CD4-positive, alpha-beta T cell (primary cell): ENCODE measurements at regions not wholly inside any gene's neighbourhood (a gene's known extent, or its start where the extent isn't known, plus 50 kb on each side); places are given as distances from the start of the nearest gene placed in this dataset.

ENCODE experiments used
- ATAC-seq: fragments of 200-7000 bp; cut with Tn5 transposase; one replicate; pipeline ENCODE4 v1.10.0; 2022; ENCODE audit warnings: mild to moderate bottlenecking; ENCODE audit not compliant: poor library complexity
- CTCF ChIA-PET: fragments of 350-600 bp; sonication (Branson Sonifier 250); formaldehyde crosslinking; loops from one replicate; lab custom pipeline; 2021; ENCODE audit warnings: antibody characterized with exemption, inconsistent platforms; lab: Charles Lee
- POLR2A ChIA-PET: fragments of 350-600 bp; sonication (Branson Sonifier 250); formaldehyde crosslinking; loops from one replicate; lab custom pipeline; 2021; ENCODE audit warnings: antibody characterized with exemption, inconsistent platforms; lab: Charles Lee
- DNase-seq, 14 experiments: peaks; one replicate each; pipeline ENCODE4 v3.0.0-alpha.2; 2013 to 2020; ENCODE audit warnings: mixed read lengths in 2 of 14
- H3K27ac ChIP-seq, 2 donors: one replicate each; pipeline versions ENCODE4 v1.5.1 to v1.7.0; 2013; ENCODE audit warnings: low read length in 2 of 2, low read depth in 1 of 2, mild to moderate bottlenecking in 1 of 2
- H3K27me3 ChIP-seq, 2 experiments: 1 replicate in 1 of 2; 2 replicates in 1 of 2; pipeline versions ENCODE4 v1.6.1 to v1.7.0; 2013; ENCODE audit warnings: low read length in 2 of 2, control low read depth in 1 of 2, mild to moderate bottlenecking in 1 of 2, moderate library complexity in 1 of 2; ENCODE audit not compliant: insufficient read depth in 2 of 2, control insufficient read depth in 1 of 2
- H3K36me3 ChIP-seq: one replicate; pipeline ENCODE4 v1.6.1; 2013; ENCODE audit warnings: low read length, control low read depth; ENCODE audit not compliant: insufficient read depth
- H3K4me1 ChIP-seq: one replicate; pipeline ENCODE4 v1.6.1; 2013; ENCODE audit warnings: low read length, control low read depth; ENCODE audit not compliant: insufficient read depth
- H3K4me3 ChIP-seq: one replicate; pipeline ENCODE4 v1.5.1; 2013; ENCODE audit warnings: mild to moderate bottlenecking, low read length, moderate library complexity
- H3K9me3 ChIP-seq, 2 experiments: 1 replicate in 1 of 2; 2 replicates in 1 of 2; pipeline versions ENCODE4 v1.6.1 to v1.7.0; 2013; ENCODE audit warnings: low read length in 2 of 2, mild to moderate bottlenecking in 2 of 2, control low read depth in 1 of 2, moderate library complexity in 1 of 2; ENCODE audit not compliant: control insufficient read depth in 1 of 2, insufficient read depth in 1 of 2
- H3K27ac Mint-ChIP-seq: one replicate; pipeline ENCODE4 v1.8.0; 2020; ENCODE audit warnings: mixed read lengths
- H3K27me3 Mint-ChIP-seq: one replicate; pipeline ENCODE4 v1.8.0; 2021; ENCODE audit warnings: mixed read lengths
- H3K36me3 Mint-ChIP-seq: one replicate; pipeline ENCODE4 v1.8.0; 2021; ENCODE audit warnings: low read depth, mixed read lengths
- H3K4me1 Mint-ChIP-seq: one replicate; pipeline ENCODE4 v1.8.0; 2021; ENCODE audit warnings: low read depth, mixed read lengths
- H3K4me3 Mint-ChIP-seq: one replicate; pipeline ENCODE4 v1.8.0; 2020; ENCODE audit warnings: mild to moderate bottlenecking, mixed read lengths
- H3K9me3 Mint-ChIP-seq: one replicate; pipeline ENCODE4 v1.8.0; 2020; ENCODE audit warnings: mixed read lengths
- CTCF ChIP-seq: fragments of 200-600 bp; IDR thresholded peaks from one replicate; pipeline ENCODE4 v1.8.0; 2022; ENCODE audit warnings: antibody characterized with exemption, mild to moderate bottlenecking
- intact Hi-C, 2 experiments: fragments of 100-400 bp; cut with DNase I in 1 of 2; cut with micrococcal nuclease in 1 of 2; formaldehyde crosslinking; loops; one replicate each; pipeline versions ENCODE4 v1.15.1 to v1.9.0; 2023 to 2025; cut with DNase I, micrococcal nuclease

- POLR2A ChIA-PET = interaction anchor here (0.6 to 11.6 kb wide), 18 partner anchors 8 to 1106 kb away, joined by 3 to 498 read pairs (median 5); partner anchors contain the start of genes FNDC3A, KPNA3, RNASEH2B and SPRYD7
- peak overlapping the region; percentile 78 for H3K4me3 ChIP-seq
- no peaks in the 10 kb centered on the region for H3K36me3 ChIP-seq
- H3K27ac ChIP-seq = peak overlapping the region; percentile 47 to 77
- peaks cover 24% of the 10 kb centered on the region for H3K27me3 Mint-ChIP-seq
- DNase-seq (peak; percentile 97 to 99 (median 98)), ATAC-seq (peak; percentile 70)
- CTCF ChIA-PET = interaction anchor here (1.1 to 9.8 kb wide), 6 partner anchors 26 to 830 kb away, joined by 3 to 57 read pairs (median 8); partner anchors contain the start of gene TRIM13
- peaks cover 58% of the 10 kb centered on the region for H3K4me1 Mint-ChIP-seq
- intact Hi-C loops = loop anchor here (1.0 to 10.0 kb wide), 8 partner anchors 43 to 831 kb away; partner anchors contain the start of gene TRIM13 (in 2 of the 2)
- peaks cover 27% of the 10 kb centered on the region for H3K4me1 ChIP-seq
- peak overlapping the region; percentile 98 for H3K4me3 Mint-ChIP-seq
- H3K27me3 ChIP-seq = no peaks in the 10 kb centered on the region
- H3K27ac Mint-ChIP-seq = peak overlapping the region; percentile 91
- H3K9me3 ChIP-seq = no peaks in the 10 kb centered on the region
- H3K36me3 Mint-ChIP-seq = peaks cover 27% of the 10 kb centered on the region
- TF ChIP-seq CTCF = no peak
- H3K9me3 Mint-ChIP-seq = no peaks in the 10 kb centered on the region
Observed at GRCh38 chr13:50081679-50082425, 66.6 kb downstream of the KCNRG start.

- CTCF ChIA-PET = interaction anchor here (0.6 to 9.8 kb wide), 8 partner anchors 8 to 829 kb away, joined by 3 to 57 read pairs (median 7); partner anchors contain the start of gene TRIM13
- POLR2A ChIA-PET = interaction anchor here (0.7 to 11.6 kb wide), 15 partner anchors 7 to 1107 kb away, joined by 3 to 498 read pairs (median 5); partner anchors contain the start of genes FNDC3A, RNASEH2B, SPRYD7 and TRIM13
- no peaks in the 10 kb centered on the region for H3K36me3 ChIP-seq
- H3K27ac Mint-ChIP-seq = peak overlapping the region; percentile 91
- peak overlapping the region; percentile 98 for H3K4me3 Mint-ChIP-seq
- H3K4me1 ChIP-seq = peaks cover 27% of the 10 kb centered on the region
- intact Hi-C loops = loop anchor here (1.0 to 10.0 kb wide), 7 partner anchors 43 to 830 kb away; partner anchors contain the start of gene TRIM13 (in 1 of the 2)
- H3K4me1 Mint-ChIP-seq = peaks cover 60% of the 10 kb centered on the region
- ATAC-seq (peak; percentile 69), DNase-seq (peak; percentile 50 to 89 (median 68))
- H3K27me3 ChIP-seq = no peaks in the 10 kb centered on the region
- no peaks in the 10 kb centered on the region for H3K9me3 Mint-ChIP-seq
- no peaks in the 10 kb centered on the region for H3K9me3 ChIP-seq
- H3K36me3 Mint-ChIP-seq = peaks cover 27% of the 10 kb centered on the region
- H3K4me3 ChIP-seq = peak overlapping the region; percentile 78
- peak overlapping the region; percentile 38 to 77 for H3K27ac ChIP-seq
- no peak for TF ChIP-seq CTCF
- peaks cover 24% of the 10 kb centered on the region for H3K27me3 Mint-ChIP-seq
Observed at GRCh38 chr13:50082426-50083281, 67.4 kb downstream of the KCNRG start.

- H3K4me1 Mint-ChIP-seq = peaks cover 55% of the 10 kb centered on the region
- H3K9me3 ChIP-seq = no peaks in the 10 kb centered on the region
- CTCF ChIA-PET = interaction anchor here (0.6 to 9.8 kb wide), 16 partner anchors 8 to 827 kb away, joined by 3 to 57 read pairs (median 4); partner anchors contain the start of genes SPRYD7 and TRIM13
Observed at GRCh38 chr13:50085063-50085462, 69.8 kb downstream of the KCNRG start.

More at GRCh38 chr13:50085063-50085462, 69.8 kb downstream of the KCNRG start:
- H3K4me1 ChIP-seq = peaks cover 26% of the 10 kb centered on the region
- TF ChIP-seq CTCF = peak; percentile 88
- Mint-ChIP-seq H3K36me3 (peaks cover 26% of the 10 kb centered on the region), H3K27me3 (peaks cover 12% of the 10 kb centered on the region), H3K27ac (peak overlapping the region; percentile 11), H3K4me3 (peak overlapping the region; percentile 65), H3K9me3 (no peaks in the 10 kb centered on the region)
- intact Hi-C loops = loop anchor here (5.0 to 10.0 kb wide), 3 partner anchors 430 to 717 kb away; no protein-coding TSS in a partner anchor
- H3K27me3 ChIP-seq = no peaks in the 10 kb centered on the region
- POLR2A ChIA-PET = interaction anchor here (1.3 to 11.6 kb wide), 6 partner anchors 22 to 827 kb away, joined by 3 to 498 read pairs (median 8); partner anchors contain the start of gene TRIM13
- DNase-seq (peak in 3 of 14 experiments; percentile 47 to 60 (median 53)), ATAC-seq (no peak)
- no peak overlapping the region for H3K27ac ChIP-seq
- no peak overlapping the region for H3K4me3 ChIP-seq
- H3K36me3 ChIP-seq = no peaks in the 10 kb centered on the region
